Right atrium auricular region (tissue), 2 donors: ENCODE measurements at regions not wholly inside any gene's neighbourhood (a gene's known extent, or its start where the extent isn't known, plus 50 kb on each side); places are given as distances from the start of the nearest gene placed in this dataset.

Source experiments
- DNase-seq: peaks from one replicate; pipeline ENCODE4 v3.0.0-alpha.2; 2019; ENCODE audit warnings: low spot score
- H3K27ac ChIP-seq, 2 donors: fragments of 200-600 bp; sonication (generic); 1 replicate in 1 of 2; 2 replicates in 1 of 2; pipeline ENCODE4 v1.5.1; 2016 to 2019
- H3K27me3 ChIP-seq, 2 donors: fragments of 200-600 bp; sonication (generic); one replicate each; pipeline versions ENCODE4 v1.5.1 to v1.6.0; 2017 to 2019
- H3K36me3 ChIP-seq: fragments of 200-600 bp; sonication (generic); one replicate; pipeline ENCODE4 v1.5.1; 2016
- H3K4me1 ChIP-seq, 2 donors: fragments of 200-600 bp; sonication (generic); one replicate each; pipeline versions ENCODE4 v1.5.1 to v1.6.0; 2017 to 2019
- H3K4me3 ChIP-seq, 2 donors: fragments of 200-600 bp; sonication (generic); 1 replicate in 1 of 2; 2 replicates in 1 of 2; pipeline ENCODE4 v1.5.1; 2017 to 2019; ENCODE audit warnings: mild to moderate bottlenecking in 1 of 2, moderate library complexity in 1 of 2
- H3K9me3 ChIP-seq, 2 donors: fragments of 200-600 bp; sonication (generic); one replicate each; pipeline ENCODE4 v1.5.1; 2019
- TF ChIP-seq, protein P1 (sequence below), 2 donors: fragments of 200-600 bp; sonication (generic); IDR thresholded peaks; one replicate each; pipeline ENCODE4 v1.5.1; 2019; ENCODE audit warnings: antibody characterized with exemption in 2 of 2

DNA sequence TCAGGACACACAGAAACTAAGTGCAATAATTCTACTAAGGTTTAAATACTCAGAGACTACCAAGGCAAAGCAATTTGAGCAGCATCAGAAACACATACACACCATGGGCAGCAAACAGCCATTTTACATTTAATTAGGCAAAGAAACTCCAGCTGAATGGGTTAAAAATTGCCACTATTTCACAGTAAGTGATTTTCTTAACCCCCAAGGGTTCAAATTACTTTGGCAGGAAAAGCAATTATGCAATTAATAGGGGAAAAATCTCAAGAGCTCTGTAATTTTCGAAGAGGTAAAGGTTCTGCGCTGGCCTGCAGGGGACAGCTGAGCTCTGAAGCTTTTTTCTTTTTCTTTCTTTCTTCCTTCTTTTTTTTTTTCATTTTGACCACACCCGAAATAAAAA is 206.2 kb upstream of the RRP15 start:
- no peak overlapping the region for H3K4me3 ChIP-seq
- H3K4me1 ChIP-seq, result no peaks in the 10 kb centered on the region
- H3K36me3 ChIP-seq, result no peaks in the 10 kb centered on the region
- peak overlapping the region in 1 of 2 donors; percentile 71 for H3K27ac ChIP-seq
- DNase-seq, result no peak
- no peaks in the 10 kb centered on the region for H3K9me3 ChIP-seq
- TF ChIP-seq, protein P1, sequence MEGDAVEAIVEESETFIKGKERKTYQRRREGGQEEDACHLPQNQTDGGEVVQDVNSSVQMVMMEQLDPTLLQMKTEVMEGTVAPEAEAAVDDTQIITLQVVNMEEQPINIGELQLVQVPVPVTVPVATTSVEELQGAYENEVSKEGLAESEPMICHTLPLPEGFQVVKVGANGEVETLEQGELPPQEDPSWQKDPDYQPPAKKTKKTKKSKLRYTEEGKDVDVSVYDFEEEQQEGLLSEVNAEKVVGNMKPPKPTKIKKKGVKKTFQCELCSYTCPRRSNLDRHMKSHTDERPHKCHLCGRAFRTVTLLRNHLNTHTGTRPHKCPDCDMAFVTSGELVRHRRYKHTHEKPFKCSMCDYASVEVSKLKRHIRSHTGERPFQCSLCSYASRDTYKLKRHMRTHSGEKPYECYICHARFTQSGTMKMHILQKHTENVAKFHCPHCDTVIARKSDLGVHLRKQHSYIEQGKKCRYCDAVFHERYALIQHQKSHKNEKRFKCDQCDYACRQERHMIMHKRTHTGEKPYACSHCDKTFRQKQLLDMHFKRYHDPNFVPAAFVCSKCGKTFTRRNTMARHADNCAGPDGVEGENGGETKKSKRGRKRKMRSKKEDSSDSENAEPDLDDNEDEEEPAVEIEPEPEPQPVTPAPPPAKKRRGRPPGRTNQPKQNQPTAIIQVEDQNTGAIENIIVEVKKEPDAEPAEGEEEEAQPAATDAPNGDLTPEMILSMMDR (IDR thresholded peaks at IDR 0.05), result no peak
- H3K27me3 ChIP-seq, result no peaks in the 10 kb centered on the region

DNA sequence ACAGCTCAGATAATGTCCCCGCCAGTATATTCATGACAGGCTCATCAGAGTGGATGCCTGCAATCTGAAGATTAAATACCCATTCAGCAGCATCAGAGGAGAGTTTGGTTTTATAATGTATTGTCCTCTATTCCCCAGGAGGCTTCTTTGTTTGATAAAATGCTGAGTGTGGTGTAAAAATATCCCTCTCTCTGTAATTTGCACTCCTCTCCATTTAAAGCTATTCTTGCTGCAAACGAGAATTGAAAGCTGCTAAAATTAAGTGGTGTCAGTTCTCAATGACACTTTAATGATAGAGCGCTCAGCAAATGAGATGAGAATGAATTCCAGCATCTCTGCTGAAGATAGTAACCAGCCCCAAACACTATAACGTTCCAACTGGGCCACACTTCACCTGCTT is 205.7 kb upstream of the RRP15 start:
- Histone ChIP-seq H3K4me3 (no peak overlapping the region), H3K36me3 (no peaks in the 10 kb centered on the region), H3K4me1 (no peaks in the 10 kb centered on the region), H3K9me3 (no peaks in the 10 kb centered on the region), H3K27ac (peak overlapping the region in 1 of 2 donors; percentile 71), H3K27me3 (no peaks in the 10 kb centered on the region)
- TF ChIP-seq, protein P1 (IDR thresholded peaks at IDR 0.05), result no peak
- DNase-seq, result no peak

DNA sequence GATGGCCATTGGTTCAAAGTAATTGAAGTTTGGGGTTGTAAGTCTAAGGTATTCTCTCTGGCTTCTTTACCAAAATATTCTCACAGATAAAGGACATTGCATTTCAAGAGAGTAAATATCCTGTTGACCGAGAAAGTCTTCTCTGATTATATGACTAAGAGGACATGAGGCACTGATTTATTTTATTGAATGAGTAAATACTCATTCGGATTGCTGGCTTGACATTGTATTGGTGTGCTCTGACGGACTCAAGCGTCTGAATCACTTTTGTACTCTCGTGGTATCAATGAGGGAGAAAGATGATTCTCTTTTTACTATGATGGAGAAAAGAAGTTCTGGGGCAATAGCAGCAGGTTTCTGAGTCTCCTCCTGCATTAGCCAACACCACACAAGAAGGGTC is 205.3 kb upstream of the RRP15 start:
- no peaks in the 10 kb centered on the region for H3K9me3 ChIP-seq
- H3K27me3 ChIP-seq, result no peaks in the 10 kb centered on the region
- H3K4me1 ChIP-seq, result no peaks in the 10 kb centered on the region
- H3K4me3 ChIP-seq, result no peak overlapping the region
- H3K36me3 ChIP-seq, result no peaks in the 10 kb centered on the region
- peak overlapping the region in 1 of 2 donors; percentile 71 for H3K27ac ChIP-seq
- TF ChIP-seq, protein P1 (IDR thresholded peaks at IDR 0.05), result no peak
- DNase-seq, result no peak

DNA sequence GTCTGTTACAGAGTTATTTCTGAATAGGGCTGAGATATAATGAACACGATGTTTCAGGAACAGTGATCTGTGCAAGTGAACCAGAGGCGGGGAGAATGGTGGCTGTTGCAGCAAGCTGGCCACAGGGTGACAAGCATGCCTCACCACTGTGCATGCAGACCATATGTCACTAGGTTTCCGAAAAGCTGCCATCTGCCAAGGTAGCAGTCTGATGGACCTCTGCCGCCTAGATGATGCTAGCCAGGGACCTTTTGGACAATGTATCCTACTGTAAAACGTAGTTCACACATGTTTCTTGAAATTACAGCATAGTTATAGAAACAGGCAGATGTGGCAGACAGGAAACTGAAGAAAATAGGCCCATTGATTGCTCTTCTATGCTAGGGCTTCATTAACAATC is 204.2 kb upstream of the RRP15 start:
- no peaks in the 10 kb centered on the region for H3K36me3 ChIP-seq
- no peaks in the 10 kb centered on the region for H3K4me1 ChIP-seq
- H3K9me3 ChIP-seq, result no peaks in the 10 kb centered on the region
- no peak overlapping the region for H3K4me3 ChIP-seq
- DNase-seq, result no peak
- no peaks in the 10 kb centered on the region for H3K27me3 ChIP-seq
- no peak overlapping the region for H3K27ac ChIP-seq
- TF ChIP-seq, protein P1 (IDR thresholded peaks at IDR 0.05), result no peak

DNA sequence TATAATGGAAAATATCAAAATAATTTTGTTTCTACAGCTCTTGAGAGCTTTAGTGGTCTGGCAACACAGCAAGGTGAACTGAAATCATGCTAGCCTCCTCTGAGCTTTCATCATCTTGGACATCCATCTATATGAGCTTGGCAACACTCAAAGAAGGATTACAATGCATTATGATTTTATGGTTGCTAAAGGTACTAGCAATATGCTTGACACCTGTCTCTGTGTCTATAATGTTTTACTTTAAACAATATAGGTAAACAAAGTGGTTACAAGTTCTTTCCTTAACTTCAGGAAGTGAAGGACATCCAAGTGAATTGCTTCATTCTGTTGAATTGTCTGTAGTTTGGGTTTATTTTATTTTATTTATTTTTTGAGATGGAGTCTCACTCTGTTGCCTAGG is 203.7 kb upstream of the RRP15 start:
- DNase-seq, result no peak
- H3K27me3 ChIP-seq, result no peaks in the 10 kb centered on the region
- H3K36me3 ChIP-seq, result no peaks in the 10 kb centered on the region
- no peaks in the 10 kb centered on the region for H3K9me3 ChIP-seq
- H3K4me1 ChIP-seq, result no peaks in the 10 kb centered on the region
- H3K4me3 ChIP-seq, result no peak overlapping the region
- TF ChIP-seq, protein P1 (IDR thresholded peaks at IDR 0.05), result no peak
- no peak overlapping the region for H3K27ac ChIP-seq

DNA sequence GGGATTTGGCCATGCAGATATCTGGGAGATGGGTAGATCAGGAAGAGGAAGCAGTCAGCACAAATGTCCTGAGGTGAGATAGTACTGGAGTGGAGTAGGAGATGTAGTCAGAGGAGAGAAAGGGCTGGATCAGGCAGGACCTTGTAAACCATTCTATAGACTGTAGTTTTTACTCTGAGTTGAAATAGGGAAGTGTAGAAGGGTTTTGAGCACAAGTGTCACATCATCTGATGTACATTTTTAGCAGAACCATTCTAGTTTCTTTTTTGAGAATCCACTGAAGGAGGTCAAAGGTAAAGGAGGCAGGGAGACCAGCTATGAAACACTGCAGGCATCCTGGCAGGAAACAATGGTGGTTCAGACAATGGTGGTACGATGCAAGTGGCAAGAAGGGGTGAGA is 194.6 kb upstream of the RRP15 start:
- Histone ChIP-seq H3K36me3 (no peaks in the 10 kb centered on the region), H3K4me3 (no peak overlapping the region), H3K9me3 (no peaks in the 10 kb centered on the region), H3K27ac (no peak overlapping the region), H3K27me3 (no peaks in the 10 kb centered on the region), H3K4me1 (no peaks in the 10 kb centered on the region)
- no peak for DNase-seq
- TF ChIP-seq, protein P1 (IDR thresholded peaks at IDR 0.05), result no peak
